Glutamatergic neuron (in vitro differentiated cells): ENCODE measurements at regions not wholly inside any gene's neighbourhood (a gene's known extent, or its start where the extent isn't known, plus 50 kb on each side); places are given as distances from the start of the nearest gene placed in this dataset.

Source experiments
- DNase-seq: peaks from one replicate; pipeline ENCODE4 v3.0.0; 2022
- H3K27ac Mint-ChIP-seq: one replicate; pipeline ENCODE4 v1.8.0; 2020; ENCODE audit warnings: mild to moderate bottlenecking, mixed read lengths, inconsistent platforms; ENCODE audit not compliant: unreplicated experiment
- H3K27me3 Mint-ChIP-seq: one replicate; pipeline ENCODE4 v1.8.0; 2020; ENCODE audit warnings: mild to moderate bottlenecking, moderate library complexity, mixed read lengths, inconsistent platforms; ENCODE audit not compliant: unreplicated experiment
- H3K36me3 Mint-ChIP-seq: one replicate; pipeline ENCODE4 v1.8.0; 2020; ENCODE audit warnings: mild to moderate bottlenecking, mixed read lengths, inconsistent platforms; ENCODE audit not compliant: unreplicated experiment
- H3K4me1 Mint-ChIP-seq: one replicate; pipeline ENCODE4 v1.8.0; 2020; ENCODE audit warnings: mild to moderate bottlenecking, low read depth, mixed read lengths, inconsistent platforms; ENCODE audit not compliant: unreplicated experiment
- H3K4me3 Mint-ChIP-seq: one replicate; pipeline ENCODE4 v1.8.0; 2020; ENCODE audit warnings: mild to moderate bottlenecking, mixed read lengths, inconsistent platforms; ENCODE audit not compliant: unreplicated experiment
- H3K9me3 Mint-ChIP-seq: one replicate; pipeline ENCODE4 v1.8.0; 2020; ENCODE audit warnings: mild to moderate bottlenecking, moderate library complexity, mixed read lengths, inconsistent platforms; ENCODE audit not compliant: unreplicated experiment
- TF ChIP-seq, protein P1 (sequence below): fragments of 200-600 bp; sonication (generic); IDR thresholded peaks from one replicate; pipeline ENCODE4 v1.5.0; 2021; ENCODE audit not compliant: partially characterized antibody, unreplicated experiment

DNA sequence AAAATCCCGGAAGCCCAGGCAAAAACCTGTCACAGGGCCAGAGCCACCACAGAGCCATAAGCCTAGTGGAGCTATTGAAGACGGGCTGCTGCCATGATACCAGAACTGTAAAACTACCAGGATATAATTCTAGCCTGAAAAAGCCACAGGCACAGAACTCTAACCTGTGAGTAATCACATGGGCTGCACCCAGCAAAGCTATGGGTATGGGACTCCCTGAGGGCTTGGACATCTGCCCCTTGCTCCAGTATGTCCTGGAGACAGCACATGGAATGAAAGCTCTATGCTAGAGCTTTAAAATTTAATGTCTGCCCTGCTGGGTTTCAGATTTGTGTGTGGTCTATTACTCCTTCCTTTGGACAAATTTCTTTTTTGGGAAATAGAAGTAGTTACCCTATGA, 2183.6 kb upstream of the CELF4 start:
- Mint-ChIP-seq H3K4me1 (no peaks in the 10 kb centered on the region), H3K36me3 (no peaks in the 10 kb centered on the region), H3K27ac (no peak overlapping the region), H3K4me3 (no peak overlapping the region), H3K9me3 (peaks cover 2% of the 10 kb centered on the region), H3K27me3 (no peaks in the 10 kb centered on the region)
- TF ChIP-seq, protein P1, sequence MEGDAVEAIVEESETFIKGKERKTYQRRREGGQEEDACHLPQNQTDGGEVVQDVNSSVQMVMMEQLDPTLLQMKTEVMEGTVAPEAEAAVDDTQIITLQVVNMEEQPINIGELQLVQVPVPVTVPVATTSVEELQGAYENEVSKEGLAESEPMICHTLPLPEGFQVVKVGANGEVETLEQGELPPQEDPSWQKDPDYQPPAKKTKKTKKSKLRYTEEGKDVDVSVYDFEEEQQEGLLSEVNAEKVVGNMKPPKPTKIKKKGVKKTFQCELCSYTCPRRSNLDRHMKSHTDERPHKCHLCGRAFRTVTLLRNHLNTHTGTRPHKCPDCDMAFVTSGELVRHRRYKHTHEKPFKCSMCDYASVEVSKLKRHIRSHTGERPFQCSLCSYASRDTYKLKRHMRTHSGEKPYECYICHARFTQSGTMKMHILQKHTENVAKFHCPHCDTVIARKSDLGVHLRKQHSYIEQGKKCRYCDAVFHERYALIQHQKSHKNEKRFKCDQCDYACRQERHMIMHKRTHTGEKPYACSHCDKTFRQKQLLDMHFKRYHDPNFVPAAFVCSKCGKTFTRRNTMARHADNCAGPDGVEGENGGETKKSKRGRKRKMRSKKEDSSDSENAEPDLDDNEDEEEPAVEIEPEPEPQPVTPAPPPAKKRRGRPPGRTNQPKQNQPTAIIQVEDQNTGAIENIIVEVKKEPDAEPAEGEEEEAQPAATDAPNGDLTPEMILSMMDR, result no peak
- no peak for DNase-seq

DNA sequence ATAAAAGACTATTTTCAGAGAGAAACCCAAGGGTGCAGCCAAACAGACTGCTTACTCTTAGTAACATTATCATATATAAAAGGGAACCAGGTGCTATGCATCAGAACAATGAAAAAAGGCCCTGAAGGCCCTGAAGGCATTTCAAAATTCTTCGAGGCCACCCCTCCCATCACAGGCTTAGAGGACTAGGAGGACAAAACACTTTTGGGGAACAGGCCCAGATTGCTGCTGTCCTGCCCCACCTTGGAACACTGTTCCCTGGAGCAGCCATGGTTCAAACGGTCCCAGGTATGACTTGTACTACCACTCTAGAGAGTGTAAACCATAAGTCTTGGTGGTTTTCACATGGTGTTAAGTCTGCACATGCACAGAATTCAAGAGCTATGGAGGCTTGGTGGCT, 2183.1 kb upstream of the CELF4 start:
- H3K4me1 Mint-ChIP-seq, result no peaks in the 10 kb centered on the region
- no peak overlapping the region for H3K27ac Mint-ChIP-seq
- no peaks in the 10 kb centered on the region for H3K27me3 Mint-ChIP-seq
- DNase-seq, result no peak
- peaks cover 2% of the 10 kb centered on the region for H3K9me3 Mint-ChIP-seq
- no peak overlapping the region for H3K4me3 Mint-ChIP-seq
- H3K36me3 Mint-ChIP-seq, result no peaks in the 10 kb centered on the region
- TF ChIP-seq, protein P1, result no peak

DNA sequence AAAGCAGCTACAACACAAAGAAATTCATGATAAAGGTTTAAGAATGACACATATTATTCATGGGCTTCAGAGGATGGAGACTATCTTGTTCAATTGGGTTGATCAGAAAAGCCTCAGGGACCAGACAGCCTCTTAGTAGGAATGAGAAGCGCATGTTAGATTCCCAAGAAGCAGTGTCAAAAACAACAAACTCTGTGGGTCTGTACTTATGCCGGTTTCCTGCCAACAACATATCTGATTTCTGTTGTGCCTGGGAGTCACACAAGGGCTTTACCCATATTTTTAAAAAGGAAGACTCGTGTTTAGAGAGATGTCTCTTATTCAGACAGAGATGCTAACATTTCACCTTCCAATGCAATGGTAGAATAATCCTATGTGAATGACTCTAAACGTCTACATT, 2180.6 kb upstream of the CELF4 start:
- H3K4me1 Mint-ChIP-seq, result no peaks in the 10 kb centered on the region
- H3K9me3 Mint-ChIP-seq, result peaks cover 2% of the 10 kb centered on the region
- no peak overlapping the region for H3K4me3 Mint-ChIP-seq
- DNase-seq, result no peak
- H3K36me3 Mint-ChIP-seq, result no peaks in the 10 kb centered on the region
- no peak overlapping the region for H3K27ac Mint-ChIP-seq
- TF ChIP-seq, protein P1, result no peak
- H3K27me3 Mint-ChIP-seq, result no peaks in the 10 kb centered on the region

DNA sequence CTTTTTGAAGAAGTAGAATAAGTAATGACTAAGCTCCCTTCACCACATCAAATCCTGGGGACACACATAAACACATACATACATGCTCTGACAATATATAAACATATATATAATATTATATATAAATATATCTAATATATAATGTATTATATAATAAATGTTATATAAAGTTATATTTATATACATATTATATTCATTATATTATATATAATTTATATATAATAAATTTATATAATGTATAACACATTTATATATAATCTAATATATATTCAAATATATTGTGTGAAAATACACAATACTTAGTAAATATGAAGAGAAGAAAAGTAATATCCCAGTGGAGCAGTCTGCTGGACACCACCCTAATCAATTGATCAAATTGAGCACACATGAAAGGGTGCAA, 2177.9 kb upstream of the CELF4 start:
- H3K9me3 Mint-ChIP-seq, result peaks cover 2% of the 10 kb centered on the region
- no peak overlapping the region for H3K4me3 Mint-ChIP-seq
- no peaks in the 10 kb centered on the region for H3K27me3 Mint-ChIP-seq
- no peak for DNase-seq
- TF ChIP-seq, protein P1, result no peak
- H3K4me1 Mint-ChIP-seq, result no peaks in the 10 kb centered on the region
- no peak overlapping the region for H3K27ac Mint-ChIP-seq
- H3K36me3 Mint-ChIP-seq, result no peaks in the 10 kb centered on the region

DNA sequence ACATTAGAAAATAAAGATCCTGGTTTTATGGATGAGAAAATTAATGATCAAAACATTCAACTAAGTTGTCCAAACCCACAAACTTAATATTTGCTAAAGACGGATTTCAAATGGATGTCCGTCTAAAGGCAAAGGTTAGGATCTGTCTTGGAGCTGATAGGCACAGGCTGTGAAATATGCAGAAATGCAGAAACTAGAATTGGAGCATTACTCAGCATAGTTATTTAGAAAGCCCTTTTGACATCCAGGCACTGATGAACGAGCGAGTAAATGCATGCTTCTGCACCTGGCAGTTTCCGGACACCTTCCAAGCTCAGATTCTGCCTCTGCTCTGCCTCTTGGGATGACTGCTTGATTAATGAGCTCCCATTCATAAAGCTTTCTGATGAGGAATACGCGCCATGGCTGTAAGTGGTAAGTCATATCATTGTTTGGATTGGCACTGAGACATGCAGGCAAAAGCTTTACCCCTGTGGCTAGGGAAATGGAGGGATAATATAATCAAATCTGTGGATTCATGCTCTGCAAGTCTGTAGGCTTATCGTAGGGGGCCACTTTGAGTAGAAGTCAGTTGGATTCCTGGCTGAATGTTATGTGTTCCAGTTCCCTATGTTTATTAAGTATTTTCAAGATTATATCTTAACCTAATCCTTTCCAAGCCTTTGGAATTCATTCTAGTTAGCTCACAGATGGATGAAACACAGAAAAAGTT, 2176.3 kb upstream of the CELF4 start:
- TF ChIP-seq, protein P1, result no peak
- DNase-seq, result no peak
- no peaks in the 10 kb centered on the region for H3K36me3 Mint-ChIP-seq
- H3K27ac Mint-ChIP-seq, result no peak overlapping the region
- no peaks in the 10 kb centered on the region for H3K4me1 Mint-ChIP-seq
- H3K4me3 Mint-ChIP-seq, result no peak overlapping the region
- H3K27me3 Mint-ChIP-seq, result no peaks in the 10 kb centered on the region
- no peaks in the 10 kb centered on the region for H3K9me3 Mint-ChIP-seq
